ENCODE measurements at regions not wholly inside any gene's neighbourhood (a gene's known extent, or its start where the extent isn't known, plus 50 kb on each side); places are given as distances from the start of the nearest gene placed in this dataset.

DNA sequence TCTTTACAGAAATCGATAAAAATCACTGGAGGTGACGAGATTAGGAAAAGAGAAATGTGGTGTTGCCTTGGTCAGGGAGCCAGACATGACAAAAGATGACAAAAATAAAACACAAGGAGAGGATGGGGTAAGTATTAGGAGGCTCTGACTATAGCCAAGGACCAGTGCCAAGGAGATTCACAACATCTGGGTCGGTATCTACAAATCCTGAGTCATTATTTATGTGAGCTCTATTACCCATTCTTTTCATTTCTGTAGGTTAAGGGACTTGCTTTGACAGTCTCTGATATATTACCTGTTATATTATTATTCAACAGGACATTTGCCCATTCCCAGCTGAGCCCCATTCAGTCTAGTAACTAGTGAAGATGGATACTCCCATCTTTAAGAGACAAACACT lies 120.8 kb downstream of the TYW3 start:
- no peaks in the 10 kb centered on the region for H3K27me3 Mint-ChIP-seq
- no peaks in the 10 kb centered on the region for H3K9me3 Mint-ChIP-seq
- no peak overlapping the region for H3K4me3 Mint-ChIP-seq
- no peaks in the 10 kb centered on the region for H3K36me3 Mint-ChIP-seq (ENCODE audit: low read depth)
- TF ChIP-seq, protein P1, sequence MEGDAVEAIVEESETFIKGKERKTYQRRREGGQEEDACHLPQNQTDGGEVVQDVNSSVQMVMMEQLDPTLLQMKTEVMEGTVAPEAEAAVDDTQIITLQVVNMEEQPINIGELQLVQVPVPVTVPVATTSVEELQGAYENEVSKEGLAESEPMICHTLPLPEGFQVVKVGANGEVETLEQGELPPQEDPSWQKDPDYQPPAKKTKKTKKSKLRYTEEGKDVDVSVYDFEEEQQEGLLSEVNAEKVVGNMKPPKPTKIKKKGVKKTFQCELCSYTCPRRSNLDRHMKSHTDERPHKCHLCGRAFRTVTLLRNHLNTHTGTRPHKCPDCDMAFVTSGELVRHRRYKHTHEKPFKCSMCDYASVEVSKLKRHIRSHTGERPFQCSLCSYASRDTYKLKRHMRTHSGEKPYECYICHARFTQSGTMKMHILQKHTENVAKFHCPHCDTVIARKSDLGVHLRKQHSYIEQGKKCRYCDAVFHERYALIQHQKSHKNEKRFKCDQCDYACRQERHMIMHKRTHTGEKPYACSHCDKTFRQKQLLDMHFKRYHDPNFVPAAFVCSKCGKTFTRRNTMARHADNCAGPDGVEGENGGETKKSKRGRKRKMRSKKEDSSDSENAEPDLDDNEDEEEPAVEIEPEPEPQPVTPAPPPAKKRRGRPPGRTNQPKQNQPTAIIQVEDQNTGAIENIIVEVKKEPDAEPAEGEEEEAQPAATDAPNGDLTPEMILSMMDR (IDR thresholded peaks at IDR 0.05) = no peak
- ATAC-seq (ENCODE audit: poor library complexity) = no peak
- ChIA-PET CTCF (no interaction called here), POLR2A (no interaction called here)
- H3K27ac Mint-ChIP-seq = no peak overlapping the region
- no peaks in the 10 kb centered on the region for H3K4me1 ChIP-seq (ENCODE audit: insufficient read depth, low read length)
- no peaks in the 10 kb centered on the region for H3K27me3 ChIP-seq (ENCODE audit: control insufficient read depth in 1 of 2, insufficient read depth in 2 of 2, low read length in 2 of 2)
- no peaks in the 10 kb centered on the region for H3K4me1 Mint-ChIP-seq (ENCODE audit: low read depth)
- no peak overlapping the region for H3K27ac ChIP-seq (ENCODE audit: low read depth in 1 of 2, low read length in 2 of 2)
- intact Hi-C loops (cut with DNase I, micrococcal nuclease) = no loop called here
- DNase-seq = no peak
- no peak overlapping the region for H3K4me3 ChIP-seq (ENCODE audit: low read length)
- H3K9me3 ChIP-seq (ENCODE audit: control insufficient read depth in 1 of 2, insufficient read depth in 1 of 2, low read length in 2 of 2) = no peaks in the 10 kb centered on the region
- no peaks in the 10 kb centered on the region for H3K36me3 ChIP-seq (ENCODE audit: insufficient read depth, low read length)

DNA sequence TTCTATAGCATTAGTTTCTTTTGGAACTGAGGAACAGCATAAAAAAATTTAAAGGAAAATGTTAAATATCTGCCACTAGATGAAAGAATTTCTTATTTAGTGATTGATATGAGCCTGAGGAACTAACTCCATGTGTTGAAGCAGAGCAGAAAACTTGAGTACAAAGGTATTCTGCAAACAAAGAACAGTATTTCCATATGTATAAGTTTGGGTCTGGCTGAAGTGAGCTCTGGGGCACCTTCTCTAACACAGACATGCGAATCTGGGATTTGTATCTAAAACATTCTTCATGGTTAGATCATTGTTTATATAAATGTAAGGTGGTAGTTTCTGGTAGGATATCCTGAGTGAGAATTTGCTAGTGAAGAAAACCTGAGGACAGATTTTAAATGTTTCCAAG lies 123.2 kb downstream of the TYW3 start:
- no peaks in the 10 kb centered on the region for H3K4me1 ChIP-seq (ENCODE audit: insufficient read depth, low read length)
- no peaks in the 10 kb centered on the region for H3K36me3 Mint-ChIP-seq (ENCODE audit: low read depth)
- TF ChIP-seq, protein P1 (IDR thresholded peaks at IDR 0.05) = no peak
- intact Hi-C loops (cut with DNase I, micrococcal nuclease) = no loop called here
- H3K4me1 Mint-ChIP-seq (ENCODE audit: low read depth) = no peaks in the 10 kb centered on the region
- H3K27ac ChIP-seq (ENCODE audit: low read depth in 1 of 2, low read length in 2 of 2) = no peak overlapping the region
- no peak overlapping the region for H3K4me3 Mint-ChIP-seq
- H3K27me3 Mint-ChIP-seq = no peaks in the 10 kb centered on the region
- POLR2A ChIA-PET = no interaction called here
- ATAC-seq (ENCODE audit: poor library complexity) = no peak
- no peaks in the 10 kb centered on the region for H3K36me3 ChIP-seq (ENCODE audit: insufficient read depth, low read length)
- CTCF ChIA-PET = no interaction called here
- no peak for DNase-seq
- H3K27me3 ChIP-seq (ENCODE audit: control insufficient read depth in 1 of 2, insufficient read depth in 2 of 2, low read length in 2 of 2) = no peaks in the 10 kb centered on the region
- peaks cover 5% of the 10 kb centered on the region for H3K9me3 Mint-ChIP-seq
- no peaks in the 10 kb centered on the region for H3K9me3 ChIP-seq (ENCODE audit: control insufficient read depth in 1 of 2, insufficient read depth in 1 of 2, low read length in 2 of 2)
- no peak overlapping the region for H3K4me3 ChIP-seq (ENCODE audit: low read length)
- no peak overlapping the region for H3K27ac Mint-ChIP-seq

DNA sequence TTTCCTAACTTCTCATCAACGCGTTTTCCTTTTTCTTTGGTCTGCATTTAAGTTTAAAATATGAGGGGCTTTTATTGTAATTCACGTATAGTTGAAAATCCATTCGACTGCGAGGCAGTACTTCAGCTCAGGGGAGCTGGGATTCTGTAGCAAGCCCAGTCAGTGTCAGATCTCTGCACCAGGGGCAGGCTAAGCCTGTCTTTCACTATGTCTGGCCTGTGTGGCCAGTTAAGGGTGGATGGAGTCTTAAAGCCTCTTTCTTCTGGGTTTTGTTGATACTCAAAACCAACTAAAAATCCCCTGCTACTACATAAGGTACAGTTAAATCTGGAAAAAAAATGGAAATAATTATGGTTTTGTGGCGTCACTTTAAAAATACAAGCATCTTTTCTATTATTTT lies 124.7 kb downstream of the TYW3 start:
- TF ChIP-seq, protein P1 (IDR thresholded peaks at IDR 0.05) = no peak
- H3K27ac ChIP-seq (ENCODE audit: low read depth in 1 of 2, low read length in 2 of 2) = no peak overlapping the region
- H3K36me3 ChIP-seq (ENCODE audit: insufficient read depth, low read length) = no peaks in the 10 kb centered on the region
- Mint-ChIP-seq H3K27me3 (no peaks in the 10 kb centered on the region), H3K27ac (no peak overlapping the region), H3K36me3 (ENCODE audit: low read depth) (no peaks in the 10 kb centered on the region), H3K9me3 (peaks cover 6% of the 10 kb centered on the region), H3K4me1 (ENCODE audit: low read depth) (no peaks in the 10 kb centered on the region), H3K4me3 (no peak overlapping the region)
- H3K4me1 ChIP-seq (ENCODE audit: insufficient read depth, low read length) = no peaks in the 10 kb centered on the region
- peaks cover 0 to 4% of the 10 kb centered on the region in 2 experiments for H3K9me3 ChIP-seq (ENCODE audit: control insufficient read depth in 1 of 2, insufficient read depth in 1 of 2, low read length in 2 of 2)
- ChIA-PET POLR2A (no interaction called here), CTCF (no interaction called here)
- ATAC-seq (ENCODE audit: poor library complexity) (no peak), DNase-seq (no peak)
- no peak overlapping the region for H3K4me3 ChIP-seq (ENCODE audit: low read length)
- H3K27me3 ChIP-seq (ENCODE audit: control insufficient read depth in 1 of 2, insufficient read depth in 2 of 2, low read length in 2 of 2) = no peaks in the 10 kb centered on the region
- intact Hi-C loops (cut with DNase I, micrococcal nuclease) = no loop called here
